ENCODE measurements at regions not wholly inside any gene's neighbourhood (a gene's known extent, or its start where the extent isn't known, plus 50 kb on each side); places are given as distances from the start of the nearest gene placed in this dataset.

DNA sequence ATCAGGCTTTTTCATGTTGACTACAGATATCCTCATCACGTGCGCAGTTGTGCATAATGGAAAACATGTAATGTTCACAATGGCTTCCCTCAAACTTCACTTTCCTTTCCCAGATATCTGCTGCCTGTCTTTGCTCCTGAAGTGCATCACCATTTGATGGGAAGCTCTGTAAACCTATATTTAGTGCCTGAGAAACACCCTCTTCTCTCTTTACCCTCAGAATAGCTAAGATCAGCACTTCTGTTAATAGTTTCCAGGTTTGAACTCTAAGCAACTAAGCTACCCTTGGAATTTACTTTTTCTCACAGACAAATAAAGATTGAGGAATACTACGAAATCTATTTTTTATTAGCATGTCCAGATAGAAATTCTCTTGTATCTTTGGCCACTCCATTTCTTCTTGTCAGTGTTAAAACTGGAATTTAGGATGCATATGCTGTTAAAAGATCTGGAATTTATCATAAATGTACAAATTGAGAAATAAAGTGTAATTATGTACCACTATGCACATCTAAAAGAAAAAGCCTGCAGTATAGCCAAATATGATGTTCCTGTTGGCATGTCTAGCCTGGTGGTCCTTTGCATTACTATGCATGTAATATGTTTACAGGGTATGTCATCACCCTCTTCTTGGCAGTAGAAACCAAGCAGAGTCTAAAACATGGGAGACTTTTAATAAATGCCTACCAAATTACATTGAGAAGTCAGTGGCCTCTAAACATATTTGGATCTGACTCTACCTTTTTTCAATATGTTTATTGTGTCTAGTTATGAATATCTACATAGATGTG lies 278.7 kb downstream of the FIGN start:
- no peak for DNase-seq

DNA sequence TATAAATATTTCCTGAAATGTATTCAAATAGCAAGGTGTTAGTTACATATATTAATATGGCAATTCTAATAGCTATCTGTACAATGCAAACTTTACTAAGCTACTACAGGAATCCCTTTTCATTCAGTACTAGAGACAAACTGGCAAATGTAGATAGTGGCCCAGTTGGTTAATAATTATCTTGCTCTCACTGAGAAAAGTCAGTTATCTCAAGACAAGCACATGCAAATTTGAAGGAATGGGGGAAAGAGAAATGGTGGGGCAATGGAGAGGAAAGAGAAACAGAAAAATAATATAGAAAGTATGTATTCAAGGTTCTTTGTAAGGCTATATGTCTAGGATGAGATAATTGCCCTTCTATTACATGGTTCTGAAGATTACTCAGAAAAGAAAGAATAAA lies 280.0 kb downstream of the FIGN start:
- DNase-seq, result no peak

DNA sequence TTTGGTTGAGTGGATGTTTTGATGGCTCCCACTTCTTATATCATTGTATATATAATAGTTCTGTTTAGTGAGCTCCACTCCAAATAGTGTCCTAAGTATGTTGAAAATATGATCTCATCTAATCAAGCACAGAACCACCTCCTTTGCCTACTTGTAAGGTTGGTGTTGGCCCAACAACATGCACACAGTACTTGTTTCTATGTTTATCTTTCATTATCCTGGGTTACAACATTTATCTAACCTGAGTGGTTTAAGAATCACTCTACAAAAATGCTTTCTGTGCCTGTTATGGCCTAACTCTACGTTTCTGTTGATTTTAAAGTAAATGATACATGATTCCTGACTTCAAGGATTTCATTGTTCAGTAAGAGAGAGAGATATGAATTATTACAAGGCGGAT lies 281.9 kb downstream of the FIGN start:
- DNase-seq, result no peak

DNA sequence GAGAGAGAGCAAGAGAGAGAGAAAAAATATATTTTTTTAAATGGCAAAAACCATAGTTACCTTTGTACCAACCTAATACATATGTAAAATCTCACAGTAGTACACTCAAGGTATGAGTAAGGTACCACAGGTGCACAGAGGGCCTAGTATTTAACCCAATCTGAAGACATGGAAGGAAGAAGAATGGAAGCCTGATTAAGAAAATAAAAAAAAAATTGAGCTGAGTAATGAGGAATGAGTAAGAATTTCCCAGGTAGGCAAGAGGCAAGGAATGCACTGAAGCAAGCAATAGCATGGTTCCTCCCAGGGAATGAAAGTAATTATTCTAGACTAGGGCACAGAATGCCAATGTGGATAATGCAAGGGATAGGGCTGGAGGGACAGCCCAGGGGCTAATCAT lies 294.2 kb downstream of the FIGN start:
- no peak for DNase-seq

DNA sequence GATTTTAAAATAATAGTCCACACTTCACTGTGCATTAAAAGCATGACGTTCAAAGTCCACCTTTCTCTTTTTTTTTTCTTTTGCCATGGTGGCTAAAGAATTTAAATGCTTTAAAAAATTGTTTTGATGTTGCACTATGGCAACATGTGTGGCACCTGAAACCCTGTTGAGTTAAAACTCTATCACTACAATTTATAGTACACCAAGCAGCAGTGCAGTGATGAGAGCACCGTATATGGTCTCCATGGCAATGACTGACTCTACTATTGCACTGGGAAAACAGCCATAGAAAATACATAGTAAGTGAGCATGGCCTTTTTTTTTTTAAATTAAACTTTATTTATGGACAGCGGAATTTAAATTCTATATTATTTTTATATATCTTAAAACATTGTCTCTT lies 298.8 kb downstream of the FIGN start:
- DNase-seq, result no peak

DNA sequence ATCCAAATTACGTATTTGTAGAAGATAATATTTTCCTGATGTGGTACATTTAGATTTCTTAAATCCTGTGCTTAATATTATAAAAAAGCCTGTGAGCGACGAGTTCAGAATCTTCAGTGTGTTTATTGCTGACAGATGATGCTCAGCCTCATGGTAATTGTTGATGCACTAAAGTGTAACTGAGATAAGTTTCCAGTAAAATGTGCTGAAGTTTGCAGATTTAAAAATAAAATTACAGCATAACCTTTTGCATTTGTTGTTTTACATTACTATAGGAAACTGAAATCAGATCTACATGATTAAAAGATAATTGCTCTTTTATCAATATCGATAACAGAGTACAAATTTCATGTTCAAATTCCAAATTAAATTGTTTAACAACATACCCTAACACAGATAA lies 307.6 kb downstream of the FIGN start:
- no peak for DNase-seq

DNA sequence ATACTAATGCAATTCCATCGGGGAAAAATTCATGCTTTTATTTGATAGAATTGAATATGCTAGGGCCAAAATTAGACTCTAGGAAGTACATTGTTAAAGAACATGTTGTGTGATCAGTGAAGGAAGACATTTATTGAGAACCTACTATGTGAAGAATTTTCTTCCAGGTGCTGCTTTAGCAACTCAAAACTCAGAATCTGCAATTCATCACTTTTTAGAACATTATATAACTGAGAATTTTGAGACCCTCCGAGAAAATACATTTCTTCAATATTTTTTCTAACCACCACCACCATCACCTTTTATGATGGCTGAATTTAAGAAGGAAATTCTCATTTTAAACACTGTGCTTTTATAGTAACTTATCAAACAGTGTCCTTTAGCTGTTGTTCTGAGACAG lies 315.2 kb downstream of the FIGN start:
- no peak for DNase-seq

DNA sequence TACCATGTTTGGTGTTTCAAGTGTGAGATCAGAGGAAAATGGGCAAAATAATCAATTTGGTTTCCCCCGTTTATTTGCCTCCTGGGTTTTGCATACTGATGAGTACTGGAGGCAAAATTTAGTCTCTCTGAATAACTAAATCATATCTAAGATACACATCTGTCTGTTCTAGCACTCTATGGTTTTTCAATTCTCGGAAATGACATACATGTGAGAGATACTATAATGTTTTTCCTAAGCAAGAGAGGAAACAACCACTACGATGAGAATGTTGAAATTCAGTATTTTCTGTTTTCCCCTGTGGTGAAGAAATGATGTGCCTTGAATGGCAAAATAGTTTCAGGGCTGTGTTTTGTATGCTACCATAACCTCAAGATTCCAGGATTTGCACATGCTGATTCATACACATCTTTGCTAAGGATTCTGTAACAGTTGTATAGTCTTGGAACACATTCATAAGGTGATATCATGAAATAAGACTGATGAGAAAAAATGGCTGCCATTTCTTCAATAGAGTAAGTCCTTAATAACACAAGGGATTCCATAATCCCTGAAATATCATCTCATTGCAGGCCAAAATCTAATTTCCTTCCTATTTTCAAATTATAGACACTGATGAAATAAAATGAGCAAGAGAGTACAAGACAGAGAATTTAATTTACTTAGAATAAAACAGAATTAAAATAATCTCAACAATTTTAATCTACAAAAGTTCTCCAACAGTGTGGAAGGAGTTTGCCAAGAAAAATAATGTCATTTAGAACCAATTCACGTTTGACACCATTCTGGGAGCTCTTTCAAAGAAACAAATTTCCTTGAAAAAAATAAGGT lies 316.6 kb downstream of the FIGN start:
- DNase-seq, result no peak

DNA sequence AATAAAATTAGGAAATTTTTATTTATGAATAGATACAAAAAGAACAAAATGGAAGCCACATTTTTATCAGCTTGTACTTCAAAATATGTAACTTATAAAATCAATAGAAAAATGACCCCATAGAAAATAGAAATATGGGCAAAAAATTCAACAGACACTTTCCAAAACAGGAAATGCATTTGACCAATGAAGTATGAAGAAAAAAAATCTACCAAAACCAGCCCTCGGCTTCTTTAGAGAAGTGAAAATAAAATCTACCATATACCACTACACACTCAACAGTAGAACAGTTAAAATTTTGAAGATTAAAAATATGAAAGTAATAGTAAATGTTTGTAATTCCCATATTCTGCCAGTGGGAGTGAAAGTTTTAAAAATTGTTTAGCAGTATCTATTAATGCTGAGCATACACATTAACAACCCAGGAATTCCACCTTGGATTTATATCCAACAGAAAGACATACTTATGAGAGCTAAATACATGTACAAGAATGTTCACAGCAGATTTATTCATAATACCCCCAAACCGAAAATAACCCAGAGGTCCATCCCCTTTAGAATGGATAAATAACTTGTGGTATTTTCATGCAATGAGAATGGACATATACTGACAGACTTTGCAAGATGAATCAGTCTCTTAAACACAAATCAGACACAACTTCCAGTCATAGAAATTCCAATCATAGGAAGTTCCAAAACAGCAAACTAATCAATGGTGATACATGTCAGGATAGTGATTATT lies 318.0 kb downstream of the FIGN start:
- DNase-seq, result no peak

DNA sequence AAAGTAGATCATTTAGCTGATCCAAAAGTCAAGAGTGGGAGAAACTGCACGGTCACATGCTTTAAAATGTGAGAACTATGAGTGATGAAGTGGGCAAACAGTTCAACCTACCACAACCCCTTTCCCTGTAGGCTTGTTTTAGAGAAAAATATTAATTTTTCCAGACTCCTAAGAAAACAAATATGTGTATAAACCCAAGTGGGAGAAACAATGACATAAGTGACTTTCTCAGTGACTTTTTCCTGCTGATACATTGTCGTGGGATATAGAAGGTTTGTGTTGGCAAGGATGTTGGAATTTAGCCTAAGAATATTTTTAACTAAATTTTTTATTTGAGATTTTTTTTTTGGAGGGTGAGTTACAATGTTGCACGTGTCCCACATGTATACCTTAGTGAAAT lies 321.7 kb downstream of the FIGN start:
- no peak for DNase-seq

DNA sequence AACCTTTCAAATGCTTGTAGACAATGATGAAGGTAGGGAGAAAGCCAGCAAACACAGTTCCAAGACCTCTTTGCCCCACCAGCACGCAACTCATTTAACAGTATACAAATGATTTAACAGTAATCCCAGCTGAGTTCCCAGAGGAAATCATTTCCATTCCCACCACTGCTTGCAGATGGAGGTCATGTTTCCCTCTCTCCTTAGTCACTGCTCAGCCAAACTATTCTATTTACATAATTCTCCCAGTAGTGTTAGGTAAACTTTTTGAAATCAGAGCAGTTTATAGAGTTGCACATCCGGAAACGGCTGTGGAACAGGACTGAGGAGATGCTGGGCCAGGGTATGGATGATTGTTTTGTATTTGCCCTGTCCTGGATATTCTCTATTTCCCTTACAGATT lies 328.5 kb downstream of the FIGN start:
- DNase-seq, result no peak

DNA sequence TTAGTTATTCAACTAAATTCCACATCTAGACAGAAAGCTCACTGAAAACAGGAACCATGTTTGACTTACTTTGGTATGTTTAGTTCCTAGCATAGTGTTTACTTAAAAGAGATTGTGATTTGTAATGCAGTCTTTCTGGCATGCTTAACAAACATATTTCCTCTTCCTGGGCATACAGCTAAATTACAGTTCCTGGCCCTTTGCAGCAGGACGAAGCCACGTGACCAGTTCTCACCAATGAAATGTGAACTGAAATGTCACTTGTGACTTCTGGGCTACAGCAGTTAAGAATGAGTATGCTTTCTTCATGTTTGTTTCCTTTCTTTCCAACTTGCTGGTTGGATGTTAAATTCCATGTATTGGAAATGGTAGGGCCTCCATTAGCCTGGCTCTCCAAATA lies 330.5 kb downstream of the FIGN start:
- no peak for DNase-seq

DNA sequence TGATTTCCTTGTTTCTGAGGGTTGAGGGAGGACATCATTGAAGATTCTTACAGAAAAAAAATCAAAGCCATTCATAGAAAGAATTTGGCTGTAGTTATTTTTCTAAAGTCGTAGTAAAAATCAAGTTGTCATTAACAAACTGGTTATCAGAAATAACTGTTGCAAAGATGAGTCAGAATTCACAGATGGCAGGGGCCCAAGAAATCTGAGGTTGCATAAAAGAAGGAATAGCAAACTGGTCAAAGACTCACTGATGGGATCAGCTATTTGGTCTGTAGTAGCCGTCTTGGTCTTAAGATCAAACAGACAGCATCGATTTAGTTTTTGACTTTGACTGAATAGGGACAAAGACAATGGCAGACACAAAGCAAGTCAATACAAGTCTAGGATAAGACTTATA lies 334.3 kb downstream of the FIGN start:
- no peak for DNase-seq

DNA sequence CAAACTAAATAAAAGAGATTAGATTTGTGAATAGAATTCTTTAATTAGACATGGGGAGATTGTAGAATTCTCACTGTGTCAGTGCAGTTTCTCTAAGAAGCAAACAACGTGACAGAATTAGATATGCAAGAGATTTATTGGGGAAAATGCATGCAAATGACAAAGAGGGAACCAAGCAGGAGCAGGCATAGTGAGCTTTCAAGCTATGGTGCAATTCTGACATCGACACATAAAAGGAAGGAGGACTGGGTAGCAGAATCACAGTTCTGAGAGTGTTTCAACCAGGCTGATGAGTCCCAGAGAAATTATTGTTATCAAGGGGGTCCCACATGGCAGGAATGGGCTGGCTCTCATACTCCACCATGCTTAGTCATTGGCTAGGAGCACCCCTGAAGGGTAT lies 338.4 kb downstream of the FIGN start:
- DNase-seq, result no peak

DNA sequence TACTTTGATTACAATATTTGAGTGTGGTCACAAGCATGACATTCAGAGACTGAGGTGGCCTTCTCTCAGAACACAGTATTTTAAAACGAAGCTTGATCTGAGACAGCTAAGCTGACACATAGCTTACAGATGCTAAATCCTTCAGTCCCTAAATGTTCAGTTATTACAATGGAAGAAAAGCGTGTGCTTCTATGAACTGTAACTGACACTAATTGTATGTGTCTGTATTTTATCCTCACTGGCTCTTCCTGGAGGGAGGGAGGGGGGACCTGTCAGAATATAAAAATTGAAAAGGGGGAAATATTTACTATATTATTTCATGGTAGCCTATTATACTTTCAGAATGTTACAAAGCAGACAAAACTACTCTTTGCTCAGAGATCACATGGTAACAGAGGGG lies 340.2 kb downstream of the FIGN start:
- DNase-seq, result no peak

DNA sequence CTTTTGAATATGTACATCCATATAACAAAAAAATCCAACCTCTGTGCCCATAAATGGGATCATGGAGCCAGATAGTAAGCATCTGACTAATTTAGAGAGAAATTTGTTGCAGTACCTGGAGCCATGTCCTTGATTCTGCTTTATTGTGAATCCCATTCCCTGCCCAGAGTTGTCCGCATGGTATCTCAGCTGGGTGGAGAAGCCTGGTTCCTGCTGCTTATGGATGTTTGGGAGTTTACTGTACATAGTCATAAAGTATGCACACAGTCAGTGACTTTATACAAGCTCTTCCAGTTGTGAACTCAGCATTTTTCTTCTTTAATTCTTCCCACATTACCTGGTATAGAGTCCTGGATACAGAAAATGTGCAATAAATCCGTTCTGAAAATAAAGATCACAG lies 346.0 kb downstream of the FIGN start:
- no peak for DNase-seq

DNA sequence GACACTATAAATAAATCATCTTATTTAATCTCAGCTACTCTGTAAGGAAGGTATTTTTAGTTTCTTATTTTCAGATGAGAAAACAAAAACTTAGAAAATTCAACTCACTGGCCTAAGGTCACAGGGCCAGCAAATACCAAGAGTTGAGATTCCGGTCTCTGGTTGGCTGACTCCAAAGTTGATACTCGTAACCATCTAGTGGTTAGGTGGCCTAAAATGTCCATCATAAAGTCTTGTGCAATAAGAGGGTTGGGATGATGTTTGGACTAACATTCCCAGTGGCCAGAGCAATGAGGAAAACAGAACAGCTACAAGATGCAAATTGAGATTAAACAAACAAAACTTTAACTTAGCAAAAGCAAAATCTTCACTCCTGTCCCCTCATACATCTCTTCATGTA lies 360.3 kb downstream of the FIGN start:
- DNase-seq, result no peak

DNA sequence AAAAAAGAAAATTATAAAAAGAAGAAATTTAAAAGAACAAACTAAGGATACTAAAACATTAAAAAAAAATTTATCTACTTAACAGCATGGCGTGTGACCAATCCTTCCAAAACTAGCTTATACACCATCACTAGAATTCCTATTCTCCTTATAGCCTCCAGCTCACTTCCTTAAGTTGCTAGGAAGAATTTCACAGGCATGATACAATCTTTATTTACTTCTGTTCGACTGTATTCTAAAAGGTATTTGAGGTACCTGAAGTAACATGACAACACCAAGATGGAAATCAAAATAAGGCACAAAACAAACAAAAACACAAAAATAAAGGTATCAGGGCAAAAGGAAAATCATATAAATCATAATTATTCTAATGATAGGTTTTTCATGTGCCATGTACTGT lies 360.7 kb downstream of the FIGN start:
- no peak for DNase-seq

DNA sequence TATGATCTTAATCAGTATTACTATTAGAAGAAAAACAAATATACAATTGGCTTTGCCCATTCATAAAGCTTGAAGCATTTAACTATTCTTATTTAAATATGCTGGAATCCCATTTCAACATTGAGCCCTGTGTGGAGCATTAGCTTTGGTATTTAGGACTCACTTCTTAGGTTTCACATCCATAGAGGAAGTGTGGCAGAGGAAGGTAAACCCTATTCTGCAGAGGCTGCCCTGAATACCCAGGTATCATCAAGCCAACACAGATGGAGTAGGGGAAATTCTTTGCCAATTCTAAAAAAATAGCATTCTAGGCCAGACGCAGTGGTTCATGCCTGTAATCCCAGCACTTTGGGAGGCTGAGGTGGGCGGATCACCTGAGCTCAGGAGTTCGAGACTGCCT lies 361.5 kb downstream of the FIGN start:
- no peak for DNase-seq

DNA sequence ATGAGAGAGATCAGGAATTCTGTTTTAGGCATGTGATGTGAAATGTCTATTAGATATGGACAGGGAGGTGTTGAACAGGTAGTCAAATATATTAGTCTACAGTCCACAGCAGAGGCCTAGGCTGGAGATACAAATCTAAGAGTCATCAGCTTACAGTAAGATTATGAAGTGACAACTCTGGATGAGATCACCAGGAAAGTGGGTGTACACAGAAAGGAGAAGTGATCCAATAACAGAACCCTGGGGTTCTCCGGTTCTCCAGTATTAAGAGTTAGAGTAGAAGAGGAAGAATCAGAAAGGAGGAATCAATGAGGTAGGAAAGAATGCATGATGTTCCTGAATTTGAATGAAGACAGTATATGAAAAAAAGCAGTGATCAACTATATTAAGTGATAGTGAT lies 362.3 kb downstream of the FIGN start:
- no peak for DNase-seq

DNA sequence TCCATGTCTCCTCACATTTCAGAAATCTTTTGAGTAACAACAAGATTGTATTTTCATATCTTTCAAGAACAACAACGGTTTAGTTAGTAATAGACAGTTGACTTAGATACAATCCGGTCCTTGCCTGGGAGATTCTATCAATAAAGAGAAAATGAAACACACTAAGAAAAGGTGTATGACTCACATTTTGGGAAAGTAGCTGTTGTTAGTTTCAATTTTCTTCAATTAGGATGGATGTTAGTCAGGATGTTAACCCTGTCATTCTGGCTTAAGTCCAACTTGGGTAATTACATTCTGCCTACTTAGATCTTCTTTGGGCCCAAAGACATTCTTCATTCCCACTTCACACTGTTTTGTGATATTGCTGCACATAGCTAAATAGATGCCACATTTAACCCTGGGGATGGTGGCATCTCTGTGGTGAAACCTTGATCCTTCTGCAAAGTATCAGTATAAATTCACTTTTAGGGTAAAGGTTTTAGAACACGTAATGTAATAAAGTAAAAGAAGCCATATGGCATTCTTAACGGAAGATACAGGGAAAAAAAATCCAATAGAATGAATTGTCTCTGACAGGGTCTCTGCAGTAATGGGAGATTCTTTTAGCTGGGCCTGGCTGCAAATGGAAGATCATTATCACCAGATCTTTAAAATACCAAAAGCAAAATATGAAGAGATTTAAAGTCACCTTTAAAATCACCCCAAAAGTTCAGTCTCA lies 365.5 kb downstream of the FIGN start:
- no peak for DNase-seq

DNA sequence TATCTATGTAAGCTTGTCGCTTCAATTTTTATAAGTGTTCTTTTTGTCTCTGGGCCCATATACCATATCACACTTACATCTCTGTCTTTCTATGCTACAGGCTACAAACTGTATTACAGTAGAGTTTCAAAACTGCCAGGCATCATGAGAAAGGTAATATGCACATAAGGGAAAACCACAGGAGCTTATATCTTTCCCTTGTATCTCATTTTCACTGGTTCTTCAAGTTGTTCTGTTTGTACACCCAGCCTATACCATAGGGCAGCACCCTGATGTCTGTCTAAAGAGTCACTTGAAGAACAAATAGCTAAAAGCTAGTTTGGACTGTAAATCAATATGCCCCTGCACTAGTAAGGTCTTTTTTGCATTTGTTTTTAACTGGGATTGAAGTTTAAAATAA lies 366.7 kb downstream of the FIGN start:
- DNase-seq, result no peak

DNA sequence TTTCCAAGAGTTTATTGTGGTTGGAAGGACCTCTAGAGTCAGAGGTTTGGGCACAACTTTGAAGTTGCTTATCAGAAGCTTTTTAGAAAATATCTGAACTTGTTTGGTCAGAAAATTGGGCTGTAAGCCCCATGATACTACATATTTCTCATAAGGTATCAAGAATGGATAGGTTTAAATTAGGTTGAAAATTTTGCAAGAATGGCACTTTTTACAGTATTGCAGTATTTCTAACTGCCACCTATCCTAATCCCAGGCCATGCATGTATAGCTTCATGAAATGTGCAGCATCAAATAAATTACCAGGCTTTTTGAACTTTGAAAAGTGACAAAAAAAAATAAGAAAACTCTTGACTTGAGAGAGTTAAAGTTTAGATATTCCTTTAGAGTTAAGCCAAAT lies 367.2 kb downstream of the FIGN start:
- DNase-seq, result no peak
